Epidermal melanocyte (primary cell): ENCODE measurements at regions not wholly inside any gene's neighbourhood (a gene's known extent, or its start where the extent isn't known, plus 50 kb on each side); places are given as distances from the start of the nearest gene placed in this dataset.

Experiments used
- DNase-seq: peaks from one replicate; pipeline ENCODE4 v3.0.0; 2011; ENCODE audit warnings: low spot score; ENCODE audit not compliant: insufficient read length

DNA sequence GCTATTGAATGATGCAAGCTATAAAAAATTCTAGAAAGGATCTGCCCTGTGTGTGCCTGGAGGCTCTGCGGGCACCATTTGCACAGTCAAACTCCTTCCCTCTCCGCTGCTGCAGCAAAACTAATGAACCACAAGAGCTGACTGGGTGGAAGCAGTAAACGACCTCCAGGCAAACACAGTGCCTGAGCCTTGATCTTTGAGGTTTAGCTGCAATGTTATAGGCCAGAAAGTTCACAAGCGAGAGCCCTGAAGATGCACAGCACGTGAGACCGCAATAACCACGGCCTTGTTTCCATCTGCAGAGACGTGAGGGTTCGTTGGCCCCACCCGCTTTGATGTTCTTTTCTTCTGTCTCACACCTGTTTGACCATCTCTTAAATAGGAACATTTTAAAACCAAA lies 69.2 kb upstream of the S1PR3 start:
- DNase-seq, result no peak

DNA sequence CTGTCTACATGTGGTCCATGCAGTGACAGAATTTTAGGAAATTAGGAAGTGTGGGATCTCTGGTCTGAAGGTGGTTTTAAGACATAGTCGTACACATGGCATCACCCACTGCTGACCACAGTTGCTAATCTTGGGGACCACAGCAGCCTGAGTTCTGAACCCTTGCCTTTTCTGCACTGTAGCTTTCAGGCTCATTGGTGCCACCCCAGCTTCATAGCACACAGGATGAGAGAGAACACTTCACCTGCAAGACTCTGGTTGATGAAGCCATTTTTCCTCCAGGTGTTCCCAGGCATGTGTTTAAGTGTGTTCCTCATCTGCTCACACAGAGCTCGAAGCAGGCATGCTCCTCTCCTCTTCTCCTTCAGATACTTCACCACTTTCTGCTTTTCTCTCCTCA lies 68.2 kb upstream of the S1PR3 start:
- DNase-seq, result no peak

DNA sequence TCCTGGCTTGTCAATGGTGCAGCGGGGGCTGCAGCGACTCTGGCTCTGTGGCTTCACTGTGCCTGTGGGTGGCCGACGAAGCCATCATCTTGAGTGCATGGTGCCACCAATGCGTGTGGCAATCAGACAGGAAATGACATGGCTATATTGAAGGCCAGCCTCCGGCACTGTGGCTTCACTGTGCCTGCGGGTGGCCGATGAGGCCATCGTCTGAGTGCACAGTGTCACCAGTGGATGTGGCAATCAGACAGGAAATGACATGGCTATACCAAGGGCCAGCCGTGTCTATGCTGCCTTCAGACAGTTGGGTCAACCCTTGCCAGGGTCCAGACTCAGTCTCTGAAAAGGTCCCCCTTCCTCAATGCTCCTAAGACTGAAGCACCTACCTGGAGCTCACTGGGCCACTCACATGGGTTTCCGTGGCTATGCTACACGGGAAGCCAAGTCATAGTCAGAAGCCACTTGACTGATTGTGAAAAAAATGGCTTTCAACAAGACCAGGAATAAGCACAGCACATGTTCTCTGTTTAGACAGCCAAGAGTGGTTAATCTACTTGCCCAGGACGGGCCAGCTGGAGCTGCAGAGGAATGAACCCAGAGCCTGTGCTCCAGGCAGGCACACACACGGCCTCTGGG lies 67.5 kb upstream of the S1PR3 start:
- no peak for DNase-seq

DNA sequence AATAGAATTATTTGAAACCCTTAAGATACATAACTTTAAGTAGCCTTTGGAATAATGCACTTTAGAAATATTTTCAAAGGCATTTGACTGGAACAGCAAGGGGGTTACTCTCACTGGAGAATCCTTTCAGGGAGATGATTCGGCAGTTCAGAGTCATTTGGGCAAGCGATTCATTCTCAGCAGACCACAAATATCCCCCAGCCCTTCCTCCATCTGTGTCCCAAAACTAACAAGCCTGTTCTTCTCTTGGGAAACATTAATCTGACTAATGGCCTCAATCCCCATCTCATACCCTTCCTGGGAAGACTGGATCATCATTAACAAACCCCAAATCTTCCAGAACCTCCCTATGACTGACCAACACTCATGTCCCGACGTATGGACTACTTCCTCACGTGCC lies 65.8 kb upstream of the S1PR3 start:
- no peak for DNase-seq

DNA sequence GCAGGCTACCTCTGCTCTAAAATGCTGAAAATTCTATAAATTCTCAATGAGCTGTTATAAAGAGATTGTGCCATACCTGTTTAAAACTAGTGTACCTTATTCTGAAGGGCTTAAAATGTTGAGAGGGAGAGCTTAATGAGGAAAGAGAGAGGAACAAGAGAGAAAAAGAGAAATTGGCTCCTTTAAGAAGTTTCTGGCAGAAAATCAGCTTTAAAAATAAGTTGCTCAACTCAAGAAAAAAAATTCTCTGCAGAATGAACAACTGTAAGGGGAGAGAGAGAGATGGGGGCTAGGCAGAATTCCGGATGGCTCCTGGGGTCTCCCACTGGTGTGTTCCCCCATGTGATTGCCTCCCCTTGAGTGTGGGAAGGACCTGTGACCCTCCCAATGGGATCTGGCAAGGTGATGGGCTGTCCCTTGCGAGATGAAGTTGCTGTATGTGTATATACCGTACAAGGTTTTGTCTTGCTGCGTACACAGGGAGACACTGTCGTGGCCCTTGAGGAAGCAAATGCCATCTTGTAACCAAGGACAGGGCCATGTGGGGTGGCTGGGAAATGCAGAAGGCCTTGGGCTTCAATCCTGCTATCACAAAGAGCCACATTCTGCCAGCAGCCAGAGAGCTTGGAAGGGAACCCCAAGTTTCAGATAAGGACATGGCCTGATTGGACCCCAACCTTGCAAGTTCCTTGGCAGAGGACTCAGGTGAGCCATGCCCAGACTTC lies 64.3 kb upstream of the S1PR3 start:
- DNase-seq, result no peak

DNA sequence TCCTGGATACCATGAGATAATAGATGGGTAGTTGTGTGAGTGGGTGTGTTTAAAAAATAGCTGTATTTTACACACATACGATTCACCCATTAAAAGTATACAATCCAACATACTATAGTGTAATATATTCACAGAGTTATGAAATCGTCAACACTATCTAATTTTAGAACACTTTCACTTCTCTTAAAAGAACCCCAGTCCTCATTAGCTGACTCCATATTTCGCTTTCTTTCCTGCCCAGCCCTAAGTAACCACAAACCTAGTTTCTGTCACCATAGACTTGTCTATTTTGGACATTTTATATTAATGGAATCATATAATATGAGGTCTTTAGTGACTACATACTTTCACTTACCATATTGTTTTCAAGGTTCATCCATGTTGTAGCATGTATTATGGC lies 63.8 kb upstream of the S1PR3 start:
- no peak for DNase-seq

DNA sequence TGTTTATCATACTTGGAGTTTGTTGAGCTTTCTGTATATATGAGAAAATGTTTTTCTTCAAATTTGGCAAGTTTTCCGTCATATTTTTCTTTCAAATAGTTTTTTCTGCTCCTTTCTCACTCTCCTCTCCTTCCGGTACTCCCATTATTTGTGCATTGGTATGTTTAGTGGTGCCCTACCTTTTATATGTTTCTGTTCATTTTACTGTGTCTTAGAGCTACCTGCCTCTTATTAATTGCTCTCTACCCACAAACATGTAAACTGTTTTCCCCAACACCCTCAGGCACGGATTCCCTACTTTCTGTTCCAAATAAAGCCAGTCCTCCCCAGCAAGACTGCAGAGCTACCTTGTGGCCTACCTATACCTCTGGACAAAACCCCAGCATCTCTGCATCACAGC lies 60.6 kb upstream of the S1PR3 start:
- DNase-seq, result no peak

DNA sequence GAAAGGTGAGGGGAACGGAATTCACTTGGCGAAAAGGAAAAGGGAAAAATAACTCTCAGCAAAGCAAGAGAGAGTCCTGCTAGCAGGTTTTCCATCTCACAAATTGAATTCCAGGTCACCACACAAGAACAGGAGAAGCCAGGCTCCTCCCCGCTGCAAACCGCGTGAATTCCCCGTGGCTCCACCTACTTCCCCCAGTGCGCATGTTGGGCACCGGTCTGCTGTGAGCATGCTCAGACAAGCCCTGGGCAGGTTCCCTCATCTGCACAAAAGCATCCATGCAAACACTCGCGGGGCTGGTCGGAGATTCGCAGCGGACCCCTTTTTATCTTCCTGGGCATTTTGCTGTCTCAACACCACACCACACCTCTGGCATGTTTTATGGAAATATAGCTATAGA lies 58.5 kb upstream of the S1PR3 start:
- no peak for DNase-seq

DNA sequence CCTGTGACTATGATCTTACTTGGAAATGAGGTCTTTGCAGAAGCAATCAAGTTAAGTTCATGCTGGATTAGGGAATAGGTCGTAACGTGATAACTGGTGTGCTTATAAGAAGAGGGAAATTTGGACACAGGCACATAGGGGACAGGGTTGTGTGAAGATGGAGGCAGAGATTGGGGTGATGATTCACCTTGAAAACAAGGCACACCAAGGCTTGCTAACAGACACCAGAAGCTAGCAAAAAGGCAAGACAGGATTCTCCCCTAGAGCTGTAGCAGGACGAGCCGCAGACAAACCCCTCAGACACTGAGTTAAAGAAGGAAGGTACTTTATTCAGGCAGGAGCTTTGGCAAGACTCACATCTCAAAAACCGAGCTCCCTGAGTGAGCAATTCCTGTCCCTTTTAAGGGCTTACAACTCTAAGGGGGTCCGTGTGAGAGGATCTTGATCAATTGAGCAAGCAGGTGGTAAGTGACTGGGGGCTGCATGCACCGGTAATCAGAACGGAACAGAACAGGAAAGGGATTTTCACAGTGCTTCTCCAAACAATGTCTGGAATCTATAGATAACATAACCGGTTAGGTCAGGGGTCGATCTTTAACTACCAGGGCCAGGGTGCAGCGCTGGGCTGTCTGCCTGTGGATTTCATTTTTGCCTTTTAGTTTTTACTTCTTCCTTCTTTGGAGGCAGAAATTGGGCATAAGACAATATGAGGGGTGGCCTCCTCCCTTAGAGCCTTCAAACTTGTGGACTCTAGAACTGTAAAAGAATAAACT lies 57.5 kb upstream of the S1PR3 start:
- no peak for DNase-seq

DNA sequence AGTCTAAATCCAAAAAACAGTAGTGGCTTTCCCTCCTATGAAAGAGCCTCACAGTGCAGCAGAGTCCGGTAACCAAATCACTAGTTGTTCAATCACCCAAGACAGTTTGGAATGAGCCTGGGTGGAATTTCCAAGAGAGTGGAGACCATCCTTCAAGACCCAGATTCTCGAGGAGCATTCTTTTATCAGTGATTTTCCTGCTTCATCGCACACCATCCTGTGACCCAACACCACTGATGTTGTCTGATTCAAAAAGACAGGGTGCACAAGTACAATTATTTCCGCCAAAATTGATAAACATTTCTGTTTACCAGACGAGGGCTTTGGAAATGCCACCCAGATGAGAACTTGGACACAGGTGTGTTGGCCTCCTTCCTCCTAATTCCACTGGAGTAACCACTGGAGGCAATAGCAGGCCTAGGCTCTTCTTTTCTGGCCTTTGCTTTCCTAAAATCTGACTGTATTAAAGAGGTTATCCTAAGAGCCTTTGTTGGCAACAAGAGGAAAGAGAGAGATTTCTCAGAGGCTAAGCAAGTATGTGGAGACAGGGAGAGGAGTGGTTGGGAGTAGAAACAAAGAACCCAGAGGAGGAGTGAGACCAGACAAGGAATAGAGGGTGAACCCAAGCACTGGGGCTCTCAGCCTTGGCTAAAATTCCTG lies 56.3 kb upstream of the S1PR3 start:
- no peak for DNase-seq

DNA sequence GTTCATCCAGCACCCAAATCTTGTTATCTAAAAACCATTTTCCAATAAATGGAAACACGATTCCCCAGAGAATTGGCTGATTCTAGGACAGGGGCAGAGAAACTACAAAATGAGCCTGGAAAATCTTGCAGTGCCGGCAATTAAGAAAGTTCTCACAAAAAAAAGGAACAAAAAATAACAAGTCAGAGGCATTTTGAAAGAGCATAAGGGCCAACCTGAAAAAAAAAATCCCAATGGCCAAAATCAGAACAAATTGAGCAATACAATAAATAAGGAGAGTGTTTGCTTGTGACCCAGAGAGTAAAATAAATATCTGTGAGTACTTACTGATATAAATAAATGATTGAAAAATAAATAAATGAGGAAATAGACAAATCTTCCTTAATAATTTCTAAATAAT lies 55.1 kb upstream of the S1PR3 start:
- DNase-seq, result no peak

DNA sequence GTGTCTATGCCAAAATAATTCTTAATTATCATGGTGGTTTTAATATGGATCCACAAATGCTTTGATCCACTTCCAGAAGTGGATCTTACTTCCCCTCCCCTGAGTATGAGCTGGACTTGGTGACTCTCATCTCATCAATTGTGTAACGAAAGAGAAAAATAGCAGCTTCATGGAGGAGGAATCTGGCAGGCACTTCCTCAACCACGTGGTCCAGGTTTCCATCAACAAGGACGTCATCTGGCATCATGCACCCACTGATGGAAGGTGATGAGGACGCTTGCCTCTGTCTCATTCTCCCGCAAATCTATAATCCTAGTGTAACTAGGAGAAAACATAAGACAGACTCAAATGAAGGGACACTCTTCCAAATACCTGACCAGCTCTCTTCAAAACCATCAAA lies 54.6 kb upstream of the S1PR3 start:
- no peak for DNase-seq

DNA sequence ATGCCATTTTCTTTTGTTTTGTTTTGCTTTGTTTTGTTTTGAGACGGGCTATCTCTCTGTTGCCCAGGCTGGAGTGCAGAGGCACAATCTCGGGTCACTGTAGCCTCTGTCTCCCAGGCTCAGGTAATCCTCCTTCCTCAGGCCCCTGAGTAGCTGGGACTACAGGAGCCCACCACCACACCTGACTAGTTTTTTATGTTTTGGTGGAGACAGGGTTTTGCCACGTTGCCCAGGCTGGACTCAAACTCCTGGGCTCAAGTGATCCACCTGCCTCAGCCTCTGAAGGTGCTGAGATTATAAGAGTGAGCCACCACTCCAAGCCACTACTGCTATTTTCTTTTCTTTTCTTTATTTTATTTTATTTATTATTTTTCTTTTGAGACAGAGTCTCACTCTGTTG lies 54.0 kb upstream of the S1PR3 start:
- DNase-seq, result no peak

DNA sequence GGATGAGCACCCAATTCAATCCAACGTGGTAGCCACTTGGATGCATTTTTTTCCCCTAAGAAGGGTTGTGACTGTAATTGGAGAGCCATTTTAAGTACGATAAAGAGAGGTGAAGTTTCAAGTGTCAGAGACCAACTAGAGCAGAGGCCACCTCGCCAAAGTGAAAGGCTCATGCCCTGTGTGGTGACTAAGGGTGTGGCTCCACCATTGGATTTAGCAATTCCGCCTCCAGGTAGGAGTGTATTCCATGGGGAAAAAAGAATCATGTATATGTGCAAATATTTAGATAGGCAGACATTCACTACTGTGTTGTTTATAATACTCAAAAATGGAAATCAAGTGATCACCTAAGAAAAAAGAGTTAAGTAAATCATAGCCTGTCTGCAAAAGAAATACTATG lies 53.1 kb upstream of the S1PR3 start:
- no peak for DNase-seq
